ENCODE measurements at regions not wholly inside any gene's neighbourhood (a gene's known extent, or its start where the extent isn't known, plus 50 kb on each side); places are given as distances from the start of the nearest gene placed in this dataset.
"Not testable (repeated sequence)": the region's sequence is repeated elsewhere in the genome, so short reads cannot be mapped to it uniquely, and the experiment has no call there.

DNA sequence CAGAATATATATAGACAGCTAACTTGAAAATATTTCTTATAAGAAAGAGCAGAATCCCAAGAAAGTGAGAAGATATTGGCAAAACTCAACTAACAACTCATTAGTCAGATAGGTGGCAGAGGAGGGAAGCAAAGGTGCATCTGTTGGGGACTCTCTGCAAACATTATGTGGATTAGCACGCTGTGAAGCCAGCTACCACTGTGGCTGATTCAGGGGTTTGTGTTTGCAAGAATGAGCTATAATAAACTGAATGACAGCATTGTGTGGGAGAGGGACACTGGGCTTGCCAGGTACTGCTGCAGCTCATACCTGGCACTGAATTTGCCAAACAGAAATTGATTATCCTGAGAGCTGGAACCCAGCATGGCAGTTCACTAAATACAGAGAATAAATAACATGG is 170.3 kb upstream of the MINDY3 start:
- TF ChIP-seq, protein P1, sequence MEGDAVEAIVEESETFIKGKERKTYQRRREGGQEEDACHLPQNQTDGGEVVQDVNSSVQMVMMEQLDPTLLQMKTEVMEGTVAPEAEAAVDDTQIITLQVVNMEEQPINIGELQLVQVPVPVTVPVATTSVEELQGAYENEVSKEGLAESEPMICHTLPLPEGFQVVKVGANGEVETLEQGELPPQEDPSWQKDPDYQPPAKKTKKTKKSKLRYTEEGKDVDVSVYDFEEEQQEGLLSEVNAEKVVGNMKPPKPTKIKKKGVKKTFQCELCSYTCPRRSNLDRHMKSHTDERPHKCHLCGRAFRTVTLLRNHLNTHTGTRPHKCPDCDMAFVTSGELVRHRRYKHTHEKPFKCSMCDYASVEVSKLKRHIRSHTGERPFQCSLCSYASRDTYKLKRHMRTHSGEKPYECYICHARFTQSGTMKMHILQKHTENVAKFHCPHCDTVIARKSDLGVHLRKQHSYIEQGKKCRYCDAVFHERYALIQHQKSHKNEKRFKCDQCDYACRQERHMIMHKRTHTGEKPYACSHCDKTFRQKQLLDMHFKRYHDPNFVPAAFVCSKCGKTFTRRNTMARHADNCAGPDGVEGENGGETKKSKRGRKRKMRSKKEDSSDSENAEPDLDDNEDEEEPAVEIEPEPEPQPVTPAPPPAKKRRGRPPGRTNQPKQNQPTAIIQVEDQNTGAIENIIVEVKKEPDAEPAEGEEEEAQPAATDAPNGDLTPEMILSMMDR (IDR thresholded peaks at IDR 0.05): no peak
- TF ChIP-seq ZFX (IDR thresholded peaks at IDR 0.05; ENCODE audit: borderline replicate concordance): no peak
- no peak overlapping the region for H3K27ac ChIP-seq

DNA sequence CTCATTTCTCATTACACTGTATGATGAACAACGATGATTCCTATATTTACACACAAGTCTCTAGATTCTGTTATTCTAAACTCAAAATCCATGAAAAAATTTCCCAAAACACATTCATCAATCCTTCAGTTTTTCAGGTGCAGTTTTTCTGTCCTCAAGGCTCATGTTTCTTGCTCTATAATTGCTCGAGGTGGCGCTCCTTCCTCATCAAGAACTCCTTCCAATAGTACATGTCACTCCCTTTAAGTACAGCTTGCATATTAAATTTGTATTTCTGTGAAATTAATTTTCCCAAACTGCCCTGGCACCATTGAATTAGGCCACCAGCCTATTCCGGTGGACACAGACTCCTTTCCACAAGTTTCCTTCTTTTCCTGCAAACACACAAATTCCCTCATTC is 188.7 kb upstream of the MINDY3 start:
- H3K27ac ChIP-seq: no peak overlapping the region
- no peak for TF ChIP-seq ZFX (IDR thresholded peaks at IDR 0.05; ENCODE audit: borderline replicate concordance)
- TF ChIP-seq, protein P1 (IDR thresholded peaks at IDR 0.05): peak; percentile 11; the same call in 1 of the 2 replicates

DNA sequence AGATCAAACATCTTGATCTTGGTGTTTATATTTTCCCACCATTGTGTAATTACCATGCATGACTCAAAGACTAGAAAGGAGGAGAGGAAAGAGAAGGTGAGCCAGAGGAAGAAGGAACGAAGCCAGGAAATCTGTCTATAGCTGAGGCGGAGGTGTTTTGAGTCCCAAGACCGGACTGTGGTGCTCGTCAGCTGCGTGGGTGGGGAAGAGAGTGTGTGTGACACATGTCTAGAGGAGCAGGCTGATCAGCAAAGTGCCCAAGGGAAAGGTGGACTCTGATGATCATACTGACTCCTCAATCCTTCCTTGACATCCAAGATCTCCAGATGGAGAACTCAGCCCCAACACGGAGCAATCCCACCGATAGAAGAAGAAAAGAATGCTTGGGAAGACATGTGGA is 189.5 kb upstream of the MINDY3 start:
- H3K27ac ChIP-seq: no peak overlapping the region
- no peak for TF ChIP-seq ZFX (IDR thresholded peaks at IDR 0.05; ENCODE audit: borderline replicate concordance)
- TF ChIP-seq, protein P1 (IDR thresholded peaks at IDR 0.05): no peak

DNA sequence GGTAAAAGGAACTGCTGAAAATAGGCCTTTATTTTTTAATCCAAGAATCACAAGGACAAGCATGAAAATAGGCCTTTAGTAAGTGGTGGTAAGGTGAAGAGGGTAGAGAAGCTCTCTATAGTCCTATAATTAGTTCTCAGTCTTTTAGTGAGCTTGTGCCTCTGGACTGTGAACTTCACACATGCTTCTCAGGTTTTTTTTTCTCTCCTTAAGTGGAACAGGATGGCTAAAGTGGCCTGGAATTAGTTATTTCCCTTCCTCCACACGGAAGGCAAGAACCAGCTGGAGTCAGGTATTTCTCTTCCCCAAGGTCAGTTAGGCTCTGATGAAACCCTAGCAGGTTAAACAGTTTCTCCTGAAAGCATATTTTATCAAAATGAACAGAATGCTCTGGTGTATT is 203.0 kb upstream of the MINDY3 start:
- no peak overlapping the region for H3K27ac ChIP-seq
- no peak for TF ChIP-seq ZFX (IDR thresholded peaks at IDR 0.05; ENCODE audit: borderline replicate concordance)
- TF ChIP-seq, protein P1 (IDR thresholded peaks at IDR 0.05): no peak

DNA sequence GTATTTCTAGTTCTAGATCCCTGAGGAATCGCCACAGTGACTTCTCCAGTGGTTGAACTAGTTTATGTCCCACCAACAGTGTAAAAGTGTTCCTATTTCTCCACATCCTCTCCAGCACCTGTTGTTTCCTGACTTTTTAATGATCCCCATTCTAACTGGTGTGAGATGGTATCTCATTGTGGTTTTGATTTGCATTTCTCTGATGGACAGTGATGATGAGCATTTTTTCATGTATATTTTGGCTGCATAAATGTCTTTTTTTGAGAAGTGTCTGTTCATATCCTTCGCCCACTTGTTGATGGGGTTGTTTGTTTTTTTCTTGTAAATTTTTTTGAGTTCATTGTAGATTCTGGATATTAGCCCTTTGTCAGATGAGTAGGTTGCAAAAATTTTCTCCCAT is 223.2 kb upstream of the MINDY3 start:
- H3K27ac ChIP-seq: not testable (repeated sequence)

DNA sequence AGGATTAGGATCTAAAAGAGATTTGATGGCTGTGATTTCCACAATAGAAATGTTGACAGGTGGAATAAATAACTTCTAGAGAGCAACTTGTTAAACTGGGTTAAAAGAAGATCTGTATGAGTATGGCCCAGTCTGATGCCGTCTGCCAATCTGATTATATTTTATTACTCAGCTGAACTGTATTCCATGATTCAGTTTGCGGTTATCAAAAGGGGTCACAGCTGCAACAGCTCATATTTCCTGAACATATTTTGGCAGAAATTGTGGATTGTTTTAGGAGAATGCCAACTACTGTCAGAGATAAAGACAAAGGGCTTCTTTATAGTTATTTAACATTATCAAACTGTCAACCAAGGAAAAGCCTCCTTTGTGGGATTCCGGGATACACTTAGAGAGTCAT is 244.8 kb upstream of the MINDY3 start:
- TF ChIP-seq, protein P1 (IDR thresholded peaks at IDR 0.05): no peak
- TF ChIP-seq ZFX (IDR thresholded peaks at IDR 0.05; ENCODE audit: borderline replicate concordance): no peak
- H3K27ac ChIP-seq: no peak overlapping the region

DNA sequence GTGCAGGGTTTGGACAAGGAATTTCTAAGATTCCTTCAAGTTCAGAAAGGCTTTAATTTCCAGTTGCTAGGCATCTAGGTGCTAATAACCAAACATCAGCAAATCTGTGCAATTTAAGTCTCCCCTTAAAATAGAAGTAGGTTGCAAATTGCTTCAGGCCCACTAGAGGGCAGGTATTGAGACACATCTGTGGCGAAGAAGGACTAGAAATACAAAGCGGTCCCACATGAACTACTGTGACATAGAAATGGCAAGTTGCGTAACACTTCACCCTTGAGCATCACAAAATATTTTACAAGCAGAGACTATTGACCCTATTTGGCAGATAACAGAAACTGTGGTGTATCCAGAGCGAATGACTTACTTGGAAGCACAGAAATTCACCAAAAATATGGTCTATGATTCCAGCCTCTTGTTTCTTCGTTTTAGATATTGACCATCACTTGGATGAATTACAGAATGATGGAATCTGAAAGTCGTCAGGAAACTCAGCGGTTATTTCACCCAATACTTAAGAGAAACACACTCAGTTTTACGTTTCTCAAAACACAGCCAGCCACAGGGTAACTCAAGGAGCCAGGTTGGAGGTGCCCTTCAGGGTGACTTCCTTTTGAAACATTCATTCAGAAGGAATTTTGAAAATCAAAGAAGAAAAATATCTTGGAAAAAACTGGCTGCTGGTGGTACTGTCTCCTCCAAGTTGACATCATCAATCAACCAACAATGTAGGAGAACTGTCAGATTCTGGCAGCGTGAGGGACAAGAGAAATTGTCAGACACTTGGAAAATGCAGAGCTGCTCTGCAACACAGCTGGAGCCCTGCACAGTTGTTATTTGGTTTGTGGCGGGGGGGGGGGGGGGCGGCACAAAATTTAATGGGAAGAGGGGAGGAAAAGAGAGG is 256.3 kb upstream of the MINDY3 start:
- TF ChIP-seq ZFX (IDR thresholded peaks at IDR 0.05; ENCODE audit: borderline replicate concordance): no peak
- TF ChIP-seq, protein P1 (IDR thresholded peaks at IDR 0.05): peak; percentile 69
- no peak overlapping the region for H3K27ac ChIP-seq

Data from 22Rv1 (cell line).